Progenitor cell of endocrine pancreas (in vitro differentiated cells): ENCODE measurements at regions not wholly inside any gene's neighbourhood (a gene's known extent, or its start where the extent isn't known, plus 50 kb on each side); places are given as distances from the start of the nearest gene placed in this dataset.

Source experiments
- DNase-seq: peaks from one replicate; pipeline ENCODE4 v3.0.0; 2021; ENCODE audit warnings: low spot score; ENCODE audit not compliant: unreplicated experiment
- H3K27ac Mint-ChIP-seq: 2 replicates; pipeline ENCODE4 v1.8.0; 2021; ENCODE audit warnings: mild to moderate bottlenecking, moderate library complexity, mixed read lengths
- H3K27me3 Mint-ChIP-seq: 2 replicates; pipeline ENCODE4 v1.8.0; 2021; ENCODE audit warnings: mixed read lengths
- H3K36me3 Mint-ChIP-seq: 2 replicates; pipeline ENCODE4 v1.8.0; 2022; ENCODE audit warnings: mixed read lengths; ENCODE audit not compliant: insufficient read depth
- H3K4me1 Mint-ChIP-seq: 2 replicates; pipeline ENCODE4 v1.8.0; 2021; ENCODE audit warnings: low read depth, mixed read lengths
- H3K4me3 Mint-ChIP-seq: 2 replicates; pipeline ENCODE4 v1.8.0; 2021; ENCODE audit warnings: low read depth, mild to moderate bottlenecking, moderate library complexity, mixed read lengths
- H3K9me3 Mint-ChIP-seq: 2 replicates; pipeline ENCODE4 v1.8.0; 2021; ENCODE audit warnings: low read depth, mixed read lengths
- TF ChIP-seq, protein P1 (sequence below): fragments of 200-600 bp; sonication (generic); IDR thresholded peaks from one replicate; pipeline ENCODE4 v1.5.0; 2021; ENCODE audit warnings: antibody characterized with exemption, mild to moderate bottlenecking; ENCODE audit not compliant: unreplicated experiment

DNA sequence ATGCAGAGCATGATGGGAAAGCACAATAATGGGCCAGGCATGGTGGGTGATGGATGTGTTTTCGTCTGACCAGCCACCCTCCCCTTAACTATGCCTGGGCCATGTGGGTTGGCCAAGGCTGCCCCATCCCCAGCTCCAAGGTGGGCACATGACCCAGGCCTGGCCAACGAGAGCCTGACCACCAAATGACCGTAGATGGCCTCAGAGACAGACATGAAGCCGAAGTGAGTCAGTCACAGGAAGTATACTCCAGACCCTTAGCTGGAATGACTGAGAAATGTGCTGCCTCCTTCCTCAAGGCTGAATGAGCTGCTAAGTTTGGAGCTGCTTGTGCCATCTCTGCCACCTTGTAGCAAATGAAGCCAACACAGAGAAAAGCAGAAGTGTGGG is 233.6 kb downstream of the BCL11B start:
- Mint-ChIP-seq H3K27me3 (peaks cover 22% of the 10 kb centered on the region), H3K27ac (no peak overlapping the region), H3K4me1 (no peaks in the 10 kb centered on the region), H3K9me3 (no peaks in the 10 kb centered on the region), H3K4me3 (no peak overlapping the region), H3K36me3 (no peaks in the 10 kb centered on the region)
- no peak for DNase-seq
- TF ChIP-seq, protein P1, sequence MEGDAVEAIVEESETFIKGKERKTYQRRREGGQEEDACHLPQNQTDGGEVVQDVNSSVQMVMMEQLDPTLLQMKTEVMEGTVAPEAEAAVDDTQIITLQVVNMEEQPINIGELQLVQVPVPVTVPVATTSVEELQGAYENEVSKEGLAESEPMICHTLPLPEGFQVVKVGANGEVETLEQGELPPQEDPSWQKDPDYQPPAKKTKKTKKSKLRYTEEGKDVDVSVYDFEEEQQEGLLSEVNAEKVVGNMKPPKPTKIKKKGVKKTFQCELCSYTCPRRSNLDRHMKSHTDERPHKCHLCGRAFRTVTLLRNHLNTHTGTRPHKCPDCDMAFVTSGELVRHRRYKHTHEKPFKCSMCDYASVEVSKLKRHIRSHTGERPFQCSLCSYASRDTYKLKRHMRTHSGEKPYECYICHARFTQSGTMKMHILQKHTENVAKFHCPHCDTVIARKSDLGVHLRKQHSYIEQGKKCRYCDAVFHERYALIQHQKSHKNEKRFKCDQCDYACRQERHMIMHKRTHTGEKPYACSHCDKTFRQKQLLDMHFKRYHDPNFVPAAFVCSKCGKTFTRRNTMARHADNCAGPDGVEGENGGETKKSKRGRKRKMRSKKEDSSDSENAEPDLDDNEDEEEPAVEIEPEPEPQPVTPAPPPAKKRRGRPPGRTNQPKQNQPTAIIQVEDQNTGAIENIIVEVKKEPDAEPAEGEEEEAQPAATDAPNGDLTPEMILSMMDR = no peak

DNA sequence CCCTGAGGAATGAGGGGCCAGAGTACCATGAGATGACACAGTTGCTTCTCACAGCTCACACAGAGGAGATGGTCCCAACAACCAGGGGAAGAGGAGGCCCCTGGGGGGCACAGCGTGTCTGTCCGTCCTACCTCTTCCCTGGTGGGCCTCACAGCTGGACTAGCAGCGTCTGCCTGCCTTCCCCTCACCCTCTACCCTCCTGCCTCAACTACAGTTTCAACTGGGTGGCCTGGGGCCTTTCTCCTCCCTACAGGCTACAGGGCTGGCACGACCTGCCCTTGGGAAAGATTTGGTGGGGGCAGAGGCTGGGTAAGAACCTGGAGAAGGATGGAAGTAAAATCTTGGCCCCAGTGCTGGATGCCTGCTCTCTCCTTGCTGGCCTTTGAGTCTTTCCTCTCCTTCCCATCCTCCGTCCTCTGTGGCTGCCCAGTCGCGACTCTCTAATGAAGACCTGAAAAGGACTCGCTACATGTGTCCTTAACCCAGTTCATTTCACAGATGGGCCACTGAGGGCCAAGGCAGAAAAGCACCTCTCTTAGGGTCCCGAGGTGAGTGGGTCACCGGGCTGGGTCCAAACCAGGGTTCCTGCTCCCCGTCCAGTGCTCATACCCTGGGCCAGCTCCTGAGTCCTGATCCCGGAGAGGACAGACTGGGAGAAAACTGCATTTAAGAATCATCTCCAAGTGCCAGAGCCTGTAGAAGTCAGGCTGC is 232.5 kb downstream of the BCL11B start:
- no peak for DNase-seq
- H3K4me1 Mint-ChIP-seq = no peaks in the 10 kb centered on the region
- H3K36me3 Mint-ChIP-seq = no peaks in the 10 kb centered on the region
- H3K9me3 Mint-ChIP-seq = no peaks in the 10 kb centered on the region
- TF ChIP-seq, protein P1 = no peak
- peaks cover 21% of the 10 kb centered on the region for H3K27me3 Mint-ChIP-seq
- no peak overlapping the region for H3K27ac Mint-ChIP-seq
- H3K4me3 Mint-ChIP-seq = no peak overlapping the region

DNA sequence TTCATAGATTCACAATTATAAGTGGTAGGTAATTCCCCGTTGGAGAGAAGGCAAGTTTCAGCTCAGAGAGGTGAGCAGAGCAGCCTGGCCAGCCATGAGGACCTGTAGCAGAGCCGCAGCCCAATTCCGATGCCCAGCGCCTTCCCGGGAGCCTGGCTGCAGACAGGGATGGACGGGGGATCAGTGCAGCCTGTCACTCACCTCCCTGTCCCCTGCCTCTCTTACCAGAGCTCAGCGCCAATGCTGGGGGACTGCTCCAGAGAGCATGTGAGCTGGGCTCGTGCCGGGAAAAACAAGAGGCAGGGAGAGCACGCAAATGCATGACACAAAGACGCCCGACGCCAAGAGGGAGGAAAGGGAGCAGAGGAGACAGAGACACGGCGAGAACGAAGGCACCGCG is 231.9 kb downstream of the BCL11B start:
- Mint-ChIP-seq H3K4me3 (no peak overlapping the region), H3K27me3 (peaks cover 19% of the 10 kb centered on the region), H3K27ac (no peak overlapping the region), H3K36me3 (no peaks in the 10 kb centered on the region), H3K9me3 (no peaks in the 10 kb centered on the region), H3K4me1 (no peaks in the 10 kb centered on the region)
- TF ChIP-seq, protein P1 = no peak
- no peak for DNase-seq

DNA sequence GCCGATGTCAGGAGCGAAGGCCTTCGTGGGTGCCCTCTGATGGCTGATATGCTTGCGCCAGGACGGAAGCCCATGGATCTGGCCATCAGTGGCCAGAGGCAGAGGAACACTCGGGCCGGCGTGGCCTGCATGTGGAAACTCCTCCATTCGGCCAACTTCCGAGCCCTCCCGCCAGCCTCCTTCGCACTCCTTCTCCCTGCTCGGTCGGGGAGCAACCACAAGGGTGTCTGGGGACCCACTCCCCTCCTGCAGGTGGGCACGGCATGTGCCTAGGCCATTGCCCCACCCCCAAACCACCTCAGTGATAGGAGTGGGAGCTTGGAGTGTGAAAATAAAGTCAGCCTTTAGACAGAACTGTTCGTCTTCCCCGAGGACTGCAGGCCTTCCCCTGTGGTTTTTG is 231.3 kb downstream of the BCL11B start:
- Mint-ChIP-seq H3K9me3 (no peaks in the 10 kb centered on the region), H3K27me3 (peaks cover 17% of the 10 kb centered on the region)
- TF ChIP-seq, protein P1 = no peak

DNA sequence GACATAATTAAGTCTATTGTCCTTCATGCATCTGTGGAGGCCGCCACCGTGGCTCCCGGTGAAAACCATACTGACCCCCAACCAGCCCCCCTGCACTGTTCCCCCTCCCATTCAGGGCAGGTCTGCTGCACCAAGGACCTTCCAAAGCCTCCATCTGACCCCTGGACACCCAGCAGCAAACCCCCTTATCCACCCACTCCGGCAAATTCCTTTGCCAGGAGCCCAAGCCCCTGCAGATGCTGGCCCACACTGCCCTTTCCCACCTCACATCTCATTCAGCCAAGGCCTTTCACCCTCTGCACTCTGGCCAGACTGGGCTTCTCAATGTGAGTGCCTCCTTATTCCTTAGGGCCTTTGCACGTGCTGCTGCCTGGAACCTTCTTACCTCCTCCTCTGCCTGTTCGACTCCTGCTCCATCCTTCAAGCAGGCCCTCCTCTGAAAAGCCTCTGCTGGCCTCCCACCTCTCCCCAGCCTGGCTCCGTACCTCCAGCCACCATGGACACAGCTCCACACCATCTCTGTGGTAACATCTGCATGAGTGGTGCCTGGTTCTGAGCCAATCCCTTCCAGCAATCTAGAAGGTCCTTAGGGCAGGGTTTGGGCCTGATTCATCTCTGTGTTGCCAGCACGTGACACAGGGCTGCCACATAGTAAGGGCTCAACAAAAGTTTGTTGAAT is 230.7 kb downstream of the BCL11B start:
- H3K27me3 Mint-ChIP-seq = peaks cover 17% of the 10 kb centered on the region
- no peaks in the 10 kb centered on the region for H3K9me3 Mint-ChIP-seq
- TF ChIP-seq, protein P1 = no peak
- H3K36me3 Mint-ChIP-seq = no peaks in the 10 kb centered on the region
- no peak overlapping the region for H3K4me3 Mint-ChIP-seq
- no peak for DNase-seq
- H3K4me1 Mint-ChIP-seq = no peaks in the 10 kb centered on the region
- no peak overlapping the region for H3K27ac Mint-ChIP-seq

More for the DNA sequence above, 231.3 kb downstream of the BCL11B start:
- Mint-ChIP-seq H3K36me3 (no peaks in the 10 kb centered on the region), H3K4me1 (no peaks in the 10 kb centered on the region), H3K4me3 (no peak overlapping the region), H3K27ac (no peak overlapping the region)
- no peak for DNase-seq
